K562 (cell line): ENCODE measurements at regions not wholly inside any gene's neighbourhood (a gene's known extent, or its start where the extent isn't known, plus 50 kb on each side); places are given as distances from the start of the nearest gene placed in this dataset.

Source experiments
- ATAC-seq: fragments of 200-7000 bp; cut with Tn5 transposase; 3 replicates; pipeline ENCODE4 v1.9.1; 2020; ENCODE audit warnings: moderate library complexity
- BruUV-seq: library from RNA; stranded (reverse); fragments of 400-500 nt; replicated peaks from 2 replicates; lab custom pipeline; 2021; lab: Mats Ljungman, UMichigan
- CTCF ChIA-PET: fragments of 300-600 bp; formaldehyde crosslinking; extraction: SDS; loops from one replicate; lab custom pipeline; 2021; ENCODE audit warnings: low intra/inter-chr PET ratio; lab: Yijun Ruan, JAX
- POLR2A ChIA-PET: fragments of 300-600, 350-650 bp; sonication (Branson Sonifier 250); formaldehyde crosslinking; extraction: SDS; loops from one replicate; lab custom pipeline; 2021; ENCODE audit warnings: antibody characterized with exemption, inconsistent platforms; lab: Yijun Ruan, JAX
- DNase-seq, 4 experiments: peaks; one replicate each; pipeline versions ENCODE4 v3.0.0 to v3.0.0-alpha.2; 2011 to 2018; ENCODE audit warnings: low spot score in 3 of 4, mixed read lengths in 3 of 4; ENCODE audit errors: extremely low read depth in 1 of 4
- FAIRE-seq: peaks from 2 replicates; lab custom pipeline; 2011; peaks lifted over from hg19 to GRCh38; lab: Jason Lieb, UNC
- H2AFZ ChIP-seq: 2 replicates; pipeline ENCODE4 v1.6.0; 2011; ENCODE audit warnings: low read depth, low read length, control low read depth, inconsistent platforms
- H3K27ac ChIP-seq: fragments of 200-600 bp; 3 replicates; pipeline ENCODE4 v1.8.0; 2011; ENCODE audit warnings: low read depth, mild to moderate bottlenecking, control low read depth, inconsistent platforms, low read length, moderate library complexity, mixed read lengths; ENCODE audit errors: extremely low read depth
- H3K27me3 ChIP-seq, 2 experiments: fragments of 300-600 bp in 1 of 2; 2 replicates in 1 of 2; 3 replicates in 1 of 2; pipeline versions ENCODE4 v1.6.0 to v1.8.0; 2011; ENCODE audit warnings: inconsistent platforms in 2 of 2, low read length in 2 of 2, mild to moderate bottlenecking in 1 of 2, mixed read lengths in 1 of 2, moderate library complexity in 1 of 2; ENCODE audit not compliant: control insufficient read depth in 2 of 2, insufficient read depth in 2 of 2
- H3K36me3 ChIP-seq: fragments of 300-600 bp; 3 replicates; pipeline ENCODE4 v1.8.0; 2011; ENCODE audit warnings: mild to moderate bottlenecking, low read length, inconsistent platforms; ENCODE audit not compliant: control insufficient read depth, insufficient read depth
- H3K4me1 ChIP-seq, 2 experiments: fragments of 200-600 bp in 1 of 2; replicated peaks in 1 of 2; 2 replicates in 1 of 2; 3 replicates in 1 of 2; pipeline versions ENCODE4 v1.5.1 to v1.8.0; 2011; ENCODE audit warnings: inconsistent platforms in 2 of 2, low read length in 2 of 2, mild to moderate bottlenecking in 1 of 2, mixed read lengths in 1 of 2, moderate library complexity in 1 of 2; ENCODE audit not compliant: control insufficient read depth in 2 of 2, insufficient read depth in 2 of 2
- H3K4me2 ChIP-seq: 2 replicates; pipeline ENCODE4 v1.6.1; 2011; ENCODE audit warnings: low read length, control low read depth, inconsistent platforms, mixed read lengths; ENCODE audit not compliant: insufficient read depth
- H3K4me3 ChIP-seq: fragments of 200-600 bp; sonication (generic), shearing (Covaris generic); 2 replicates; pipeline ENCODE4 v1.5.1; 2016; ENCODE audit warnings: control low read depth, inconsistent platforms
- H3K79me2 ChIP-seq: fragments of 200-600 bp; 3 replicates; pipeline ENCODE4 v1.8.0; 2011; ENCODE audit warnings: low read length, inconsistent platforms; ENCODE audit not compliant: control insufficient read depth, insufficient read depth
- H3K9ac ChIP-seq, 2 experiments: 2 replicates each; pipeline versions ENCODE4 v1.6.0 to v1.6.1; 2011; ENCODE audit warnings: low read depth in 2 of 2, low read length in 2 of 2, control low read depth in 1 of 2, inconsistent platforms in 1 of 2, mild to moderate bottlenecking in 1 of 2, mixed read lengths in 1 of 2; ENCODE audit not compliant: insufficient read depth in 1 of 2
- H3K9me1 ChIP-seq: one replicate; pipeline ENCODE4 v1.6.0; 2011; ENCODE audit warnings: inconsistent platforms, mild to moderate bottlenecking, low read length, moderate library complexity; ENCODE audit not compliant: control insufficient read depth, insufficient read depth
- H3K9me3 ChIP-seq: replicated peaks from 2 replicates; pipeline ENCODE4 v1.5.1; 2011; ENCODE audit warnings: low read depth, low read length, inconsistent platforms; ENCODE audit not compliant: control insufficient read depth, insufficient read depth
- H4K20me1 ChIP-seq: replicated peaks from 2 replicates; pipeline ENCODE4 v1.6.1; 2011; ENCODE audit warnings: low read length, inconsistent platforms, mixed read lengths; ENCODE audit not compliant: control insufficient read depth, insufficient read depth
- ESRRA ChIP-seq: fragments of 450-650 bp; IDR thresholded peaks from 2 replicates; pipeline ENCODE4 v1.6.1; 2014; ENCODE audit warnings: low read depth, mild to moderate bottlenecking, moderate library complexity, borderline replicate concordance
- FOXJ2 ChIP-seq: fragments of 200-800 bp; sonication (Bioruptor generic); IDR thresholded peaks from 2 replicates; pipeline ENCODE4 v1.6.1; 2016; ENCODE audit warnings: missing genetic modification characterization, missing compliant biosample characterization
- GTF2E2 ChIP-seq: fragments of 200-800 bp; sonication (Bioruptor generic); IDR thresholded peaks from 2 replicates; pipeline ENCODE4 v1.6.1; 2016; ENCODE audit warnings: missing genetic modification characterization, missing compliant biosample characterization
- HNRNPH1 ChIP-seq: fragments of 200-400 bp; formaldehyde crosslinking; optimal IDR thresholded peaks from 2 replicates; pipeline ENCODE3; 2017; ENCODE audit warnings: low read depth, mild to moderate bottlenecking, low read length, moderate library complexity
- IFI16 ChIP-seq: fragments of 250-450 bp; sonication (Bioruptor Pico); IDR thresholded peaks from 2 replicates; pipeline ENCODE4 v2.1.2; 2022; ENCODE audit warnings: mild to moderate bottlenecking, inconsistent platforms
- KDM5B ChIP-seq: fragments of 200-600 bp; sonication (generic); IDR thresholded peaks from 2 replicates; pipeline ENCODE4 v1.6.1; 2012; ENCODE audit warnings: low read depth, mild to moderate bottlenecking, moderate library complexity, low read length, control low read depth, inconsistent platforms; ENCODE audit not compliant: insufficient replicate concordance
- NFRKB ChIP-seq: fragments of 450-650 bp; IDR thresholded peaks from 2 replicates; pipeline ENCODE4 v1.6.1; 2016; ENCODE audit warnings: low read depth
- PHF8 ChIP-seq: fragments of 200-600 bp; sonication (generic); IDR thresholded peaks from 2 replicates; pipeline ENCODE4 v1.6.1; 2012; ENCODE audit warnings: mixed run types, mild to moderate bottlenecking, inconsistent platforms, low read length, moderate library complexity, borderline replicate concordance
- RB1 ChIP-seq: fragments of 450-650 bp; IDR thresholded peaks from 2 replicates; pipeline ENCODE4 v1.6.1; 2017; ENCODE audit warnings: low read depth, mild to moderate bottlenecking
- SIX5 ChIP-seq, 2 experiments: IDR thresholded peaks; 2 replicates each; pipeline ENCODE4 v1.6.1; 2011; ENCODE audit warnings: low read length in 2 of 2, borderline replicate concordance in 1 of 2, low read depth in 1 of 2, mild to moderate bottlenecking in 1 of 2, moderate library complexity in 1 of 2; ENCODE audit not compliant: insufficient read depth in 1 of 2
- SMAD1 ChIP-seq: fragments of 150-350 bp; IDR thresholded peaks from 2 replicates; pipeline ENCODE4 v1.6.1; 2014; ENCODE audit warnings: low read length, low read depth; ENCODE audit not compliant: partially characterized antibody
- TAF7 ChIP-seq: fragments of 450-650 bp; IDR thresholded peaks from 2 replicates; pipeline ENCODE4 v1.6.1; 2016; ENCODE audit warnings: missing genetic modification characterization, missing compliant biosample characterization
- TRIM24 ChIP-seq, 2 experiments: fragments of 450-650 bp; IDR thresholded peaks; 2 replicates each; pipeline ENCODE4 v1.6.1; 2016
- ZBTB17 ChIP-seq: fragments of 450-650 bp; formaldehyde crosslinking; IDR thresholded peaks from 2 replicates; pipeline ENCODE4 v1.4.0; 2020; ENCODE audit warnings: mild to moderate bottlenecking
- WGBS: fragments of 100-300 bp; shearing (Covaris generic); methylation state at CpG from one replicate; pipeline ENCODE4 v1.1.6; 2016; ENCODE audit warnings: low coverage, mixed read lengths; ENCODE audit not compliant: insufficient coverage; ENCODE audit errors: missing lambda C conversion rate; 5-methylcytosine and 5-hydroxymethylcytosine counted together
- in situ Hi-C: fragments of 300-500 bp; cut with MboI; formaldehyde crosslinking; loops from 4 replicates; pipeline ENCODE4 v1.15.0; 2018; ENCODE audit warnings: inconsistent platforms, mixed read lengths
- intact Hi-C: fragments of 100-400 bp; cut with micrococcal nuclease; formaldehyde crosslinking; loops from 2 replicates; pipeline ENCODE4 v1.14.2; 2022
- TF ChIP-seq, protein P1 (sequence below): fragments of 450-650 bp; IDR thresholded peaks from one replicate; pipeline ENCODE4 v1.6.1; 2018; ENCODE audit warnings: mild to moderate bottlenecking, moderate library complexity; ENCODE audit not compliant: partially characterized antibody
- TF ChIP-seq, protein P2 (sequence below), 2 experiments: fragments of 450-650 bp in 1 of 2; sonication (generic) in 1 of 2; formaldehyde crosslinking in 1 of 2; IDR thresholded peaks in 1 of 2; conservative IDR thresholded peaks in 1 of 2; 2 replicates each; pipeline versions ENCODE4 v1.6.1 to v1.8.1; 2016 to 2023; ENCODE audit warnings: mild to moderate bottlenecking in 2 of 2, moderate library complexity in 2 of 2, inconsistent platforms in 1 of 2, missing genetic modification reagents in 1 of 2

DNA sequence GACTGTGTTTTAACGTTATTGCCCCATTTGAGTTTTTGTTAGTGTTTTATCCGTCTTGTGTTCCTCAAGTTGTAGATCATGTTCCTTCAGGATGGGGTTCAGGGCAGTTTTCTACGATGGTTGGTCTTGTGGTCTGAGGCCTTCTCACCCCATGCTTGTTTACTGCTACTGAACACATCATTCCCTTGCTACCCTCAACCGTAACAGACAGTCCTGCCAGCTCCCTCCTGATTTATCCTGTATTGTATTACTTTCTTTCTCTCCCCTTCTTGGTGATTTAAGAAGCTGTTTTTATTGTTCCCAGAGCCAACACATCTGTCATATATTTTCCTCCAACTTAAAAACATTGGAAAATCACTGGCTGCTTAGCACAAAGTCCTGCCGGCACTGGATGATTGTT, 719.8 kb downstream of the INHBA start:
- Histone ChIP-seq H3K4me1 (no peaks in the 10 kb centered on the region), H3K36me3 (no peaks in the 10 kb centered on the region), H3K79me2 (no peaks in the 10 kb centered on the region), H3K9me3 (no peaks in the 10 kb centered on the region)
- CTCF ChIA-PET = no interaction called here
- POLR2A ChIA-PET = no interaction called here
- in situ Hi-C loops = no loop called here
- TF ChIP-seq ESRRA (no peak), PHF8 (no peak), KDM5B (no peak)
- TF ChIP-seq, all 486 proteins: peak for 0
- intact Hi-C loops = no loop called here
- DNase-seq (no peak), FAIRE-seq (no peak), ATAC-seq (no peak)
- 0% methylated on average over 5 of the region's 5 CpGs for WGBS
- Histone ChIP-seq H3K4me3 (no peak overlapping the region), H3K9me1 (no peaks in the 10 kb centered on the region), H4K20me1 (no peaks in the 10 kb centered on the region), H3K27ac (no peak overlapping the region), H2AFZ (no peak overlapping the region), H3K27me3 (no peaks in the 10 kb centered on the region), H3K4me2 (no peak overlapping the region), H3K9ac (no peak overlapping the region)
- BruUV-seq = no TSS peak

DNA sequence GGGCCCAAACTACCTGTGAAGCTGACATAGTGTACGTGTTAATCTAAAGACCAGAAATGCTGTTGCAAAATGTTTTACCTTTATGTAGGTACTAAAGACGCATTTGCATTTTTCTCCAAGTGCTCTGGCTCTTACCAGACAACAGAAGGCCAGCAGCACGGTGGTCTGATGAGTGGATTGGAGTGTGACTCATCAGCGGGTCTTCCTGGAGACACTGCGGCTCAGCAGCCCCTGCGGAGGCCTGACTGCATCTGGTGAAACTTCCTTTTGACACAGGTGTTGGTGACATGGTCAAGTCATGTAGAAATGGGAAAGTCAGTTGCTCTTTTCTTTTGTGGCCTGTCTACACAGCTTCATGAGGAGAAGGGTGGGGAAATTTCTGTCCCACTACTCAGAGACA, 723.6 kb downstream of the INHBA start:
- ChIA-PET CTCF (no interaction called here), POLR2A (no interaction called here)
- Histone ChIP-seq H3K9ac (no peak overlapping the region), H3K79me2 (no peaks in the 10 kb centered on the region), H3K27me3 (no peaks in the 10 kb centered on the region), H3K9me1 (no peaks in the 10 kb centered on the region), H2AFZ (no peak overlapping the region), H3K27ac (no peak overlapping the region), H4K20me1 (no peaks in the 10 kb centered on the region; the same call in 1 of the 2 replicates), H3K4me3 (no peak overlapping the region), H3K4me1 (no peaks in the 10 kb centered on the region), H3K9me3 (no peaks in the 10 kb centered on the region), H3K4me2 (no peak overlapping the region), H3K36me3 (no peaks in the 10 kb centered on the region)
- intact Hi-C loops = no loop called here
- ATAC-seq (no peak), DNase-seq (no peak), FAIRE-seq (no peak)
- WGBS = 0% methylated on average over 6 of the region's 6 CpGs
- no TSS peak for BruUV-seq
- in situ Hi-C loops = no loop called here
- TF ChIP-seq IFI16 (CRISPR knock-in tag) = no peak
- TF ChIP-seq SMAD1 = no peak
- no peak for TF ChIP-seq RB1
- TF ChIP-seq TRIM24 (IDR thresholded peaks at IDR 0.05) = no peak
- no peak for TF ChIP-seq TAF7 (tag)
- TF ChIP-seq, protein P1, sequence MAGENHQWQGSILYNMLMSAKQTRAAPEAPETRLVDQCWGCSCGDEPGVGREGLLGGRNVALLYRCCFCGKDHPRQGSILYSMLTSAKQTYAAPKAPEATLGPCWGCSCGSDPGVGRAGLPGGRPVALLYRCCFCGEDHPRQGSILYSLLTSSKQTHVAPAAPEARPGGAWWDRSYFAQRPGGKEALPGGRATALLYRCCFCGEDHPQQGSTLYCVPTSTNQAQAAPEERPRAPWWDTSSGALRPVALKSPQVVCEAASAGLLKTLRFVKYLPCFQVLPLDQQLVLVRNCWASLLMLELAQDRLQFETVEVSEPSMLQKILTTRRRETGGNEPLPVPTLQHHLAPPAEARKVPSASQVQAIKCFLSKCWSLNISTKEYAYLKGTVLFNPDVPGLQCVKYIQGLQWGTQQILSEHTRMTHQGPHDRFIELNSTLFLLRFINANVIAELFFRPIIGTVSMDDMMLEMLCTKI = no peak
- TF ChIP-seq ZBTB17 (CRISPR knock-in tag) = no peak
- TF ChIP-seq, protein P2, sequence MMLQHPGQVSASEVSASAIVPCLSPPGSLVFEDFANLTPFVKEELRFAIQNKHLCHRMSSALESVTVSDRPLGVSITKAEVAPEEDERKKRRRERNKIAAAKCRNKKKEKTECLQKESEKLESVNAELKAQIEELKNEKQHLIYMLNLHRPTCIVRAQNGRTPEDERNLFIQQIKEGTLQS (IDR thresholded peaks at IDR 0.05) = no peak
- TF ChIP-seq, protein P2 (CRISPR knock-in tag; conservative IDR thresholded peaks at IDR 0.05) = no peak
- no peak for TF ChIP-seq HNRNPH1
- no peak for TF ChIP-seq NFRKB
- TF ChIP-seq FOXJ2 (tag) = no peak
- TF ChIP-seq GTF2E2 (tag) = no peak
- no peak for TF ChIP-seq SIX5 (IDR thresholded peaks at IDR 0.05; ENCODE audit: borderline replicate concordance in 1 of 2, insufficient read depth in 1 of 2, low read depth in 1 of 2, low read length in 2 of 2)
